CD4-positive, alpha-beta T cell treated with Interleukin-17A for 4 hours (primary cell): ENCODE measurements at regions not wholly inside any gene's neighbourhood (a gene's known extent, or its start where the extent isn't known, plus 50 kb on each side); places are given as distances from the start of the nearest gene placed in this dataset.
"Not testable (repeated sequence)": the region's sequence is repeated elsewhere in the genome, so short reads cannot be mapped to it uniquely, and the experiment has no call there.

Experiments
- DNase-seq: peaks from one replicate; pipeline ENCODE4 v3.0.0-alpha.2; 2020; ENCODE audit warnings: mixed read lengths

- DNase-seq = not testable (repeated sequence)
These were observed 315.2 kb downstream of the SV2B start for GRCh38 chr15:91415258-91415657.

GRCh38 chr15:91420689-91421088 is 320.6 kb downstream of the SV2B start:
- DNase-seq = no peak

- DNase-seq = peak; percentile 13
These were observed 322.7 kb downstream of the SV2B start for GRCh38 chr15:91422797-91423196.

GRCh38 chr15:91424001-91424400 is 323.9 kb downstream of the SV2B start:
- DNase-seq = no peak

- no peak for DNase-seq
These were observed 326.4 kb downstream of the SV2B start for GRCh38 chr15:91426412-91426811.

- DNase-seq = no peak
These were observed 329.9 kb downstream of the SV2B start for GRCh38 chr15:91429973-91430372.

- no peak for DNase-seq
These were observed 331.1 kb downstream of the SV2B start for GRCh38 chr15:91431041-91431715.

- no peak for DNase-seq
These were observed 335.1 kb downstream of the SV2B start for GRCh38 chr15:91435113-91435512.

GRCh38 chr15:91444656-91445055 is 344.6 kb downstream of the SV2B start:
- no peak for DNase-seq

- DNase-seq = no peak
These were observed 345.7 kb downstream of the SV2B start for GRCh38 chr15:91445695-91446228.

GRCh38 chr15:91447991-91448644 is 348.1 kb downstream of the SV2B start:
- no peak for DNase-seq

GRCh38 chr15:91453376-91453775 is 353.3 kb downstream of the SV2B start:
- not testable (repeated sequence) for DNase-seq

- no peak for DNase-seq
These were observed 356.2 kb downstream of the SV2B start for GRCh38 chr15:91456251-91456718.

- DNase-seq = no peak
These were observed 356.9 kb downstream of the SV2B start for GRCh38 chr15:91456921-91457320.

- no peak for DNase-seq
These were observed 361.3 kb downstream of the SV2B start for GRCh38 chr15:91461377-91461776.

GRCh38 chr15:91465086-91465485 is 365.0 kb downstream of the SV2B start:
- DNase-seq = no peak

- DNase-seq = no peak
These were observed 365.6 kb downstream of the SV2B start for GRCh38 chr15:91465696-91466095.

- no peak for DNase-seq
These were observed 369.0 kb downstream of the SV2B start for GRCh38 chr15:91468871-91469580.

- DNase-seq = peak; percentile 57
These were observed 369.8 kb downstream of the SV2B start for GRCh38 chr15:91469632-91470567.

GRCh38 chr15:91471468-91471867 is 371.4 kb downstream of the SV2B start:
- no peak for DNase-seq

GRCh38 chr15:91472316-91472756 is 372.3 kb downstream of the SV2B start:
- peak; percentile 17 for DNase-seq

- no peak for DNase-seq
These were observed 374.0 kb downstream of the SV2B start for GRCh38 chr15:91473894-91474545.
